Neural progenitor cell (in vitro differentiated cells): ENCODE measurements at regions not wholly inside any gene's neighbourhood (a gene's known extent, or its start where the extent isn't known, plus 50 kb on each side); places are given as distances from the start of the nearest gene placed in this dataset.

Experiments
- DNase-seq: peaks from one replicate; pipeline ENCODE4 v3.0.0-alpha.2; 2016; ENCODE audit warnings: low spot score
- H2AFZ ChIP-seq: fragments of 200-600 bp; sonication (generic); replicated peaks from 2 replicates; pipeline ENCODE4 v1.6.1; 2016; ENCODE audit warnings: antibody characterized with exemption
- H3F3A ChIP-seq: fragments of 200-600 bp; sonication (generic); 2 replicates; pipeline ENCODE4 v1.6.1; 2016; ENCODE audit warnings: antibody characterized with exemption, low read depth
- H3K27ac ChIP-seq: fragments of 200-600 bp; sonication (generic); 2 replicates; pipeline ENCODE4 v1.5.1; 2016; ENCODE audit warnings: mild to moderate bottlenecking
- H3K27me3 ChIP-seq: fragments of 200-600 bp; sonication (generic); 2 replicates; pipeline ENCODE4 v1.6.1; 2016; ENCODE audit warnings: mild to moderate bottlenecking, moderate library complexity
- H3K36me3 ChIP-seq: fragments of 200-600 bp; sonication (generic); 2 replicates; pipeline ENCODE4 v1.5.1; 2016
- H3K4me1 ChIP-seq: fragments of 200-600 bp; sonication (generic); 2 replicates; pipeline ENCODE4 v1.6.1; 2016; ENCODE audit warnings: mixed run types
- H3K4me2 ChIP-seq: fragments of 200-600 bp; sonication (generic); 2 replicates; pipeline ENCODE4 v1.6.1; 2016
- H3K4me3 ChIP-seq: fragments of 200-600 bp; sonication (generic); 2 replicates; pipeline ENCODE4 v1.5.1; 2016
- H3K79me2 ChIP-seq: fragments of 200-600 bp; sonication (generic); 2 replicates; pipeline ENCODE4 v1.6.1; 2016; ENCODE audit warnings: low read depth
- H3K9ac ChIP-seq: fragments of 200-600 bp; sonication (generic); 2 replicates; pipeline ENCODE4 v1.6.1; 2016
- H3K9me3 ChIP-seq: fragments of 200-600 bp; sonication (generic); 2 replicates; pipeline ENCODE4 v1.5.1; 2016; ENCODE audit warnings: low read depth
- H4K20me1 ChIP-seq: fragments of 200-600 bp; sonication (generic); 2 replicates; pipeline ENCODE4 v1.6.1; 2016; ENCODE audit warnings: low read depth
- H3K27ac Mint-ChIP-seq: 3 replicates; pipeline ENCODE4 v1.8.0; 2021; ENCODE audit warnings: mixed read lengths
- H3K27me3 Mint-ChIP-seq: 2 replicates; pipeline ENCODE4 v1.8.0; 2022; ENCODE audit warnings: low read depth, mild to moderate bottlenecking, inconsistent platforms, moderate library complexity, mixed read lengths; ENCODE audit not compliant: insufficient read depth
- H3K36me3 Mint-ChIP-seq: 3 replicates; pipeline ENCODE4 v1.8.0; 2021; ENCODE audit warnings: mixed read lengths
- H3K4me1 Mint-ChIP-seq: 3 replicates; pipeline ENCODE4 v1.8.0; 2021; ENCODE audit warnings: mixed read lengths
- H3K4me3 Mint-ChIP-seq: 3 replicates; pipeline ENCODE4 v1.8.0; 2021; ENCODE audit warnings: mild to moderate bottlenecking, moderate library complexity, mixed read lengths
- H3K9me3 Mint-ChIP-seq: 3 replicates; pipeline ENCODE4 v1.8.0; 2020; ENCODE audit warnings: mixed read lengths
- EZH2 ChIP-seq: fragments of 200-600 bp; sonication (generic); IDR thresholded peaks from 2 replicates; pipeline ENCODE4 v1.6.1; 2017; ENCODE audit warnings: antibody characterized with exemption, mild to moderate bottlenecking, moderate library complexity
- EZH2phosphoT487 ChIP-seq: fragments of 200-600 bp; sonication (generic); IDR thresholded peaks from 2 replicates; pipeline ENCODE4 v1.6.1; 2017; ENCODE audit warnings: antibody characterized with exemption
- TF ChIP-seq, protein P1 (sequence below): fragments of 200-600 bp; sonication (generic); IDR thresholded peaks from 2 replicates; pipeline ENCODE4 v1.5.1; 2017; ENCODE audit warnings: antibody characterized with exemption, mild to moderate bottlenecking

- Histone ChIP-seq H3K9me3 (no peaks in the 10 kb centered on the region), H3K27me3 (no peaks in the 10 kb centered on the region), H2AFZ (no peak overlapping the region), H4K20me1 (no peaks in the 10 kb centered on the region), H3K27ac (no peak overlapping the region), H3K36me3 (no peaks in the 10 kb centered on the region), H3K9ac (no peak overlapping the region), H3K79me2 (no peaks in the 10 kb centered on the region), H3K4me3 (no peak overlapping the region), H3K4me2 (no peak overlapping the region), H3F3A (no peaks in the 10 kb centered on the region), H3K4me1 (no peaks in the 10 kb centered on the region)
- Mint-ChIP-seq H3K27me3 (peaks cover 6% of the 10 kb centered on the region), H3K27ac (no peak overlapping the region), H3K9me3 (peaks cover 4% of the 10 kb centered on the region), H3K36me3 (no peaks in the 10 kb centered on the region), H3K4me3 (no peak overlapping the region), H3K4me1 (no peaks in the 10 kb centered on the region)
- DNase-seq: no peak
- TF ChIP-seq, protein P1, sequence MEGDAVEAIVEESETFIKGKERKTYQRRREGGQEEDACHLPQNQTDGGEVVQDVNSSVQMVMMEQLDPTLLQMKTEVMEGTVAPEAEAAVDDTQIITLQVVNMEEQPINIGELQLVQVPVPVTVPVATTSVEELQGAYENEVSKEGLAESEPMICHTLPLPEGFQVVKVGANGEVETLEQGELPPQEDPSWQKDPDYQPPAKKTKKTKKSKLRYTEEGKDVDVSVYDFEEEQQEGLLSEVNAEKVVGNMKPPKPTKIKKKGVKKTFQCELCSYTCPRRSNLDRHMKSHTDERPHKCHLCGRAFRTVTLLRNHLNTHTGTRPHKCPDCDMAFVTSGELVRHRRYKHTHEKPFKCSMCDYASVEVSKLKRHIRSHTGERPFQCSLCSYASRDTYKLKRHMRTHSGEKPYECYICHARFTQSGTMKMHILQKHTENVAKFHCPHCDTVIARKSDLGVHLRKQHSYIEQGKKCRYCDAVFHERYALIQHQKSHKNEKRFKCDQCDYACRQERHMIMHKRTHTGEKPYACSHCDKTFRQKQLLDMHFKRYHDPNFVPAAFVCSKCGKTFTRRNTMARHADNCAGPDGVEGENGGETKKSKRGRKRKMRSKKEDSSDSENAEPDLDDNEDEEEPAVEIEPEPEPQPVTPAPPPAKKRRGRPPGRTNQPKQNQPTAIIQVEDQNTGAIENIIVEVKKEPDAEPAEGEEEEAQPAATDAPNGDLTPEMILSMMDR: no peak
- TF ChIP-seq EZH2 (no peak), EZH2phosphoT487 (no peak)
Measured at GRCh38 chr18:78911751-78912283, 67.8 kb upstream of the SALL3 start.

DNA sequence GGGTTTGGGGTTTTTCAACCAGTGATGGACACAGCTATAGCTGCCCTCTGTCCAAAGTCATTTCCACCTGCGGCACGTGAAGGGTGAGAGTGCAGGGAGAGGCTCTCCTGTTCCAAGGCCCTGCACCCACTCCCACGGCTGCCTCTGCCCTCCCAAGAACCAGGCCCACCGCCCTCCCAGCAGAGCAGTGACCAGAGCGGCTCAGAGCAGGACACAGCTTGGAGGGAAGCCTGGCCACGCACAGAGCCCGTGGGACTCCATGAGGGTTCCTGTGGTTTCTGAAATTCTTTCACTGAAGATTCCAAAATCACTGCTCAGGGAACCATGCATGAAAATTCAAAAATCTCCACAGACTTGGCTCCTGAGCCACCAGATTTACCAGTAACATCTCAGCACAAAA, 67.3 kb upstream of the SALL3 start:
- Mint-ChIP-seq H3K4me3 (no peak overlapping the region), H3K27me3 (peaks cover 5% of the 10 kb centered on the region), H3K9me3 (peaks cover 4% of the 10 kb centered on the region), H3K27ac (no peak overlapping the region), H3K36me3 (no peaks in the 10 kb centered on the region), H3K4me1 (no peaks in the 10 kb centered on the region)
- Histone ChIP-seq H4K20me1 (no peaks in the 10 kb centered on the region), H3K27me3 (no peaks in the 10 kb centered on the region), H3K27ac (no peak overlapping the region), H3K9me3 (no peaks in the 10 kb centered on the region), H3K4me2 (no peak overlapping the region), H3K9ac (no peak overlapping the region), H3K4me3 (no peak overlapping the region), H3K79me2 (no peaks in the 10 kb centered on the region), H3F3A (no peaks in the 10 kb centered on the region), H3K4me1 (no peaks in the 10 kb centered on the region), H3K36me3 (no peaks in the 10 kb centered on the region), H2AFZ (no peak overlapping the region)
- TF ChIP-seq EZH2phosphoT487 (no peak), EZH2 (no peak)
- TF ChIP-seq, protein P1: no peak
- DNase-seq: no peak

DNA sequence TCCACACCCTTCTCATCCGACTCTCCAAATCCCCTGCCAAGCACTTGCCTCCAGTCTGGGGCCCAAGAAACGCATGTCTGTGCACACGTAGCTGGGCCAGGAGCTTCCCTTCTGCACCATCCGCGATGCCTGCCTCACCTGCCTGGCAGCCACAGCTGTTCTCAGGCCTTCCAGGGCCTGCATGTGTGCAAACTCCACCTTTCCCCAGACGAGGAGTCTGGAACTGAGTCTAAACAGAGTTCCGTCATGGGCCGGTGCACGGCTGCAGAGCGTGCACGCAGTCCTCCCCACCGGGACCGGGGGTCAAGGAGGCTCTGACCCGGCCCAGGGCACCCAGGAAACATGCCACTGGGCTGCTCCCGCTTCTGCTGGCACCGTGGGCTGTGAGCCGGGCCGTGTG, 66.8 kb upstream of the SALL3 start:
- Mint-ChIP-seq H3K27me3 (peaks cover 4% of the 10 kb centered on the region), H3K9me3 (peaks cover 4% of the 10 kb centered on the region), H3K36me3 (no peaks in the 10 kb centered on the region), H3K4me1 (no peaks in the 10 kb centered on the region), H3K4me3 (no peak overlapping the region), H3K27ac (no peak overlapping the region)
- Histone ChIP-seq H3K4me3 (no peak overlapping the region), H3K4me1 (no peaks in the 10 kb centered on the region), H2AFZ (no peak overlapping the region), H3F3A (no peaks in the 10 kb centered on the region), H3K27me3 (no peaks in the 10 kb centered on the region), H3K9ac (no peak overlapping the region), H3K79me2 (no peaks in the 10 kb centered on the region), H3K9me3 (no peaks in the 10 kb centered on the region), H4K20me1 (no peaks in the 10 kb centered on the region), H3K4me2 (no peak overlapping the region), H3K36me3 (no peaks in the 10 kb centered on the region), H3K27ac (no peak overlapping the region)
- no peak for DNase-seq
- TF ChIP-seq, protein P1: no peak
- TF ChIP-seq EZH2phosphoT487 (no peak), EZH2 (no peak)
